Sigmoid colon (tissue), 4 donors: ENCODE measurements at regions not wholly inside any gene's neighbourhood (a gene's known extent, or its start where the extent isn't known, plus 50 kb on each side); places are given as distances from the start of the nearest gene placed in this dataset.

Experiments used
- EP300 ChIP-seq, 4 donors: sonication (generic); formaldehyde crosslinking; IDR thresholded peaks; one replicate each; pipeline ENCODE4 v1.6.1; 2017; ENCODE audit warnings: antibody characterized with exemption in 4 of 4
- POLR2A ChIP-seq, 2 donors: fragments of 450-650 bp; IDR thresholded peaks; one replicate each; pipeline ENCODE4 v1.6.1; 2016; ENCODE audit warnings: antibody characterized with exemption in 2 of 2, mild to moderate bottlenecking in 2 of 2, moderate library complexity in 2 of 2
- POLR2AphosphoS5 ChIP-seq, 4 donors: sonication (generic); formaldehyde crosslinking; IDR thresholded peaks; one replicate each; pipeline ENCODE4 v1.6.1; 2017; ENCODE audit warnings: antibody characterized with exemption in 4 of 4
- TF ChIP-seq, protein P1 (sequence below), 4 experiments: fragments of 450-650 bp in 3 of 4; fragments of 200-600 bp in 1 of 4; IDR thresholded peaks; one replicate each; pipeline ENCODE4 v1.5.1; 2016 to 2019; ENCODE audit warnings: antibody characterized with exemption in 4 of 4, mild to moderate bottlenecking in 3 of 4, moderate library complexity in 2 of 4

DNA sequence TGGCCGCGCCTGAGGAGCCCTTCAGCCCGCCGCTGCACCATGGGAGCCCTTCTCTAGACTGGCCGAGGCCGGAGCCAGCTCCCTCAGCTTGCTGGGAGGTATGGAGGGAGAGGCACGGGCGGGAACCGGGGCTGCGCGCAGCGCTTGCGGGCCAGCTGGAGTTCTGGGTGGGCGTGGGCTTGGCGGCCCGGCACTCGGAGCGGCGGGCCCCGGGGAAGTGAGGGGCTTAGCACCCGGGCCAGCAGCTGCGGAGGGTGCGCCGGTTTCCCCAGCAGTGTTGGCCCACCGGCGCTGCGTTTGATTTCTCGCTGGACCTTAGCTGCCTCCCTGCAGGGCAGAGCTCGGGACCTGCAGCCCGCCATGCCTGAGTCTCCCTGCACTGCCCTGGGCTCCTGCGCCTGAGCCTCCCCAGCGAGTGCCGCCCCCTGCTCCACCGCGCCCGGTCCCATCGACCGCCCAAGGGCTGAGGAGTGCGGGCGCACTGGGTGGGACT, 1890.0 kb upstream of the PCDH20 start:
- TF ChIP-seq POLR2AphosphoS5 (IDR thresholded peaks at IDR 0.05) = no peak
- TF ChIP-seq, protein P1, sequence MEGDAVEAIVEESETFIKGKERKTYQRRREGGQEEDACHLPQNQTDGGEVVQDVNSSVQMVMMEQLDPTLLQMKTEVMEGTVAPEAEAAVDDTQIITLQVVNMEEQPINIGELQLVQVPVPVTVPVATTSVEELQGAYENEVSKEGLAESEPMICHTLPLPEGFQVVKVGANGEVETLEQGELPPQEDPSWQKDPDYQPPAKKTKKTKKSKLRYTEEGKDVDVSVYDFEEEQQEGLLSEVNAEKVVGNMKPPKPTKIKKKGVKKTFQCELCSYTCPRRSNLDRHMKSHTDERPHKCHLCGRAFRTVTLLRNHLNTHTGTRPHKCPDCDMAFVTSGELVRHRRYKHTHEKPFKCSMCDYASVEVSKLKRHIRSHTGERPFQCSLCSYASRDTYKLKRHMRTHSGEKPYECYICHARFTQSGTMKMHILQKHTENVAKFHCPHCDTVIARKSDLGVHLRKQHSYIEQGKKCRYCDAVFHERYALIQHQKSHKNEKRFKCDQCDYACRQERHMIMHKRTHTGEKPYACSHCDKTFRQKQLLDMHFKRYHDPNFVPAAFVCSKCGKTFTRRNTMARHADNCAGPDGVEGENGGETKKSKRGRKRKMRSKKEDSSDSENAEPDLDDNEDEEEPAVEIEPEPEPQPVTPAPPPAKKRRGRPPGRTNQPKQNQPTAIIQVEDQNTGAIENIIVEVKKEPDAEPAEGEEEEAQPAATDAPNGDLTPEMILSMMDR (IDR thresholded peaks at IDR 0.05) = no peak
- no peak for TF ChIP-seq EP300 (IDR thresholded peaks at IDR 0.05)
- TF ChIP-seq POLR2A (IDR thresholded peaks at IDR 0.05) = no peak
